CD4-positive, alpha-beta T cell (primary cell): ENCODE measurements at regions not wholly inside any gene's neighbourhood (a gene's known extent, or its start where the extent isn't known, plus 50 kb on each side); places are given as distances from the start of the nearest gene placed in this dataset.

Experiments
- ATAC-seq: fragments of 200-7000 bp; cut with Tn5 transposase; one replicate; pipeline ENCODE4 v1.10.0; 2022; ENCODE audit warnings: mild to moderate bottlenecking; ENCODE audit not compliant: poor library complexity
- CTCF ChIA-PET: fragments of 350-600 bp; sonication (Branson Sonifier 250); formaldehyde crosslinking; loops from one replicate; lab custom pipeline; 2021; ENCODE audit warnings: antibody characterized with exemption, inconsistent platforms; lab: Charles Lee
- POLR2A ChIA-PET: fragments of 350-600 bp; sonication (Branson Sonifier 250); formaldehyde crosslinking; loops from one replicate; lab custom pipeline; 2021; ENCODE audit warnings: antibody characterized with exemption, inconsistent platforms; lab: Charles Lee
- DNase-seq, 14 experiments: peaks; one replicate each; pipeline ENCODE4 v3.0.0-alpha.2; 2013 to 2020; ENCODE audit warnings: mixed read lengths in 2 of 14
- H3K27ac ChIP-seq, 2 donors: one replicate each; pipeline versions ENCODE4 v1.5.1 to v1.7.0; 2013; ENCODE audit warnings: low read length in 2 of 2, low read depth in 1 of 2, mild to moderate bottlenecking in 1 of 2
- H3K27me3 ChIP-seq, 2 experiments: 1 replicate in 1 of 2; 2 replicates in 1 of 2; pipeline versions ENCODE4 v1.6.1 to v1.7.0; 2013; ENCODE audit warnings: low read length in 2 of 2, control low read depth in 1 of 2, mild to moderate bottlenecking in 1 of 2, moderate library complexity in 1 of 2; ENCODE audit not compliant: insufficient read depth in 2 of 2, control insufficient read depth in 1 of 2
- H3K36me3 ChIP-seq: one replicate; pipeline ENCODE4 v1.6.1; 2013; ENCODE audit warnings: low read length, control low read depth; ENCODE audit not compliant: insufficient read depth
- H3K4me1 ChIP-seq: one replicate; pipeline ENCODE4 v1.6.1; 2013; ENCODE audit warnings: low read length, control low read depth; ENCODE audit not compliant: insufficient read depth
- H3K4me3 ChIP-seq: one replicate; pipeline ENCODE4 v1.5.1; 2013; ENCODE audit warnings: mild to moderate bottlenecking, low read length, moderate library complexity
- H3K9me3 ChIP-seq, 2 experiments: 1 replicate in 1 of 2; 2 replicates in 1 of 2; pipeline versions ENCODE4 v1.6.1 to v1.7.0; 2013; ENCODE audit warnings: low read length in 2 of 2, mild to moderate bottlenecking in 2 of 2, control low read depth in 1 of 2, moderate library complexity in 1 of 2; ENCODE audit not compliant: control insufficient read depth in 1 of 2, insufficient read depth in 1 of 2
- H3K27ac Mint-ChIP-seq: one replicate; pipeline ENCODE4 v1.8.0; 2020; ENCODE audit warnings: mixed read lengths
- H3K27me3 Mint-ChIP-seq: one replicate; pipeline ENCODE4 v1.8.0; 2021; ENCODE audit warnings: mixed read lengths
- H3K36me3 Mint-ChIP-seq: one replicate; pipeline ENCODE4 v1.8.0; 2021; ENCODE audit warnings: low read depth, mixed read lengths
- H3K4me1 Mint-ChIP-seq: one replicate; pipeline ENCODE4 v1.8.0; 2021; ENCODE audit warnings: low read depth, mixed read lengths
- H3K4me3 Mint-ChIP-seq: one replicate; pipeline ENCODE4 v1.8.0; 2020; ENCODE audit warnings: mild to moderate bottlenecking, mixed read lengths
- H3K9me3 Mint-ChIP-seq: one replicate; pipeline ENCODE4 v1.8.0; 2020; ENCODE audit warnings: mixed read lengths
- intact Hi-C, 2 experiments: fragments of 100-400 bp; cut with DNase I in 1 of 2; cut with micrococcal nuclease in 1 of 2; formaldehyde crosslinking; loops; one replicate each; pipeline versions ENCODE4 v1.15.1 to v1.9.0; 2023 to 2025; cut with DNase I, micrococcal nuclease
- TF ChIP-seq, protein P1 (sequence below): fragments of 200-600 bp; IDR thresholded peaks from one replicate; pipeline ENCODE4 v1.8.0; 2022; ENCODE audit warnings: antibody characterized with exemption, mild to moderate bottlenecking

DNA sequence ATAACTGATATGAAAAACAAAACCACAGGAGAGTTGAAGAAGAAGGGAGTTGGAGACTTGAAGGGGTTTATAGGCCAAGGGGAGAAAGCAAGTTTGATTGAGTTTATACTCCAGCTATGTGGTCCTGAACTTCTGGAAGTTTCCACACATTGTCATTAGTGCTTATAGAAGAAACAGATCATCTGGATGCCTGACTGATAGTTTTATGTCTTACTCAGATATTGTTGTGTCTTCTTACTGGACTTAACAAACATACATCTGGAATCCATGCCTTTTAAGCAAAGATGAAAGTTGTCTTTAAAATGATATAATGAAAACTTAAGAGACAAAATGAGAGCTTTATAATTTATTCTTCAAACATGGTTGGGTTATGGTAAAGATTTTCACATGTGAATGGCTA is 101.3 kb upstream of the FZD8 start:
- no peaks in the 10 kb centered on the region for H3K4me1 Mint-ChIP-seq
- Histone ChIP-seq H3K9me3 (no peaks in the 10 kb centered on the region), H3K4me3 (no peak overlapping the region), H3K27me3 (no peaks in the 10 kb centered on the region), H3K4me1 (no peaks in the 10 kb centered on the region), H3K36me3 (no peaks in the 10 kb centered on the region), H3K27ac (no peak overlapping the region)
- intact Hi-C loops = no loop called here
- H3K36me3 Mint-ChIP-seq = no peaks in the 10 kb centered on the region
- no peak overlapping the region for H3K4me3 Mint-ChIP-seq
- POLR2A ChIA-PET = no interaction called here
- ATAC-seq (no peak), DNase-seq (no peak)
- H3K27ac Mint-ChIP-seq = no peak overlapping the region
- TF ChIP-seq, protein P1, sequence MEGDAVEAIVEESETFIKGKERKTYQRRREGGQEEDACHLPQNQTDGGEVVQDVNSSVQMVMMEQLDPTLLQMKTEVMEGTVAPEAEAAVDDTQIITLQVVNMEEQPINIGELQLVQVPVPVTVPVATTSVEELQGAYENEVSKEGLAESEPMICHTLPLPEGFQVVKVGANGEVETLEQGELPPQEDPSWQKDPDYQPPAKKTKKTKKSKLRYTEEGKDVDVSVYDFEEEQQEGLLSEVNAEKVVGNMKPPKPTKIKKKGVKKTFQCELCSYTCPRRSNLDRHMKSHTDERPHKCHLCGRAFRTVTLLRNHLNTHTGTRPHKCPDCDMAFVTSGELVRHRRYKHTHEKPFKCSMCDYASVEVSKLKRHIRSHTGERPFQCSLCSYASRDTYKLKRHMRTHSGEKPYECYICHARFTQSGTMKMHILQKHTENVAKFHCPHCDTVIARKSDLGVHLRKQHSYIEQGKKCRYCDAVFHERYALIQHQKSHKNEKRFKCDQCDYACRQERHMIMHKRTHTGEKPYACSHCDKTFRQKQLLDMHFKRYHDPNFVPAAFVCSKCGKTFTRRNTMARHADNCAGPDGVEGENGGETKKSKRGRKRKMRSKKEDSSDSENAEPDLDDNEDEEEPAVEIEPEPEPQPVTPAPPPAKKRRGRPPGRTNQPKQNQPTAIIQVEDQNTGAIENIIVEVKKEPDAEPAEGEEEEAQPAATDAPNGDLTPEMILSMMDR = no peak
- CTCF ChIA-PET = no interaction called here
- H3K27me3 Mint-ChIP-seq = no peaks in the 10 kb centered on the region
- H3K9me3 Mint-ChIP-seq = no peaks in the 10 kb centered on the region

DNA sequence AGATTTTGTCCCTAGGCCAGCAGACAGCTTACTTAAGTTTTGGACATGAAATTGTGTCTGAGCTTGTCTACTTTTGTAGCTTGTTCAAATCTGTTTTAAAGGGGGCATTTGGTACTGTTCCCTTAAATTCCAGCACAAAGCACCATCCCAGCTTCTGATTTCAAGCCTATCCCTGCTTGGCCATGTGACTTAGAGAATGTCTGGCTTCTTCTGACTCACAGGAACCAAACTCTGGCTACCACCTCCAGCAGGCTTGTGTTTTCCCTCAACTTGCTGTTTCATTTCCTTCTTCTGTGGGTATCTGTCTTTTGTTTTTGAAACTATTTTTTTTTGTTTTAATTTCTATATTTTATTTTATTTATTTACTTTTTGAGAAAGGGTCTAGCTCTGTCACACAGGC is 97.9 kb upstream of the FZD8 start:
- no peak for DNase-seq
- Histone ChIP-seq H3K27ac (no peak overlapping the region), H3K9me3 (no peaks in the 10 kb centered on the region), H3K27me3 (no peaks in the 10 kb centered on the region), H3K36me3 (no peaks in the 10 kb centered on the region), H3K4me1 (no peaks in the 10 kb centered on the region), H3K4me3 (no peak overlapping the region)
- Mint-ChIP-seq H3K9me3 (peaks cover 7% of the 10 kb centered on the region), H3K4me3 (no peak overlapping the region), H3K4me1 (no peaks in the 10 kb centered on the region), H3K36me3 (no peaks in the 10 kb centered on the region), H3K27me3 (no peaks in the 10 kb centered on the region), H3K27ac (no peak overlapping the region)
- CTCF ChIA-PET = no interaction called here
- TF ChIP-seq, protein P1 = no peak
- intact Hi-C loops = no loop called here
- POLR2A ChIA-PET = no interaction called here
- ATAC-seq = no peak

DNA sequence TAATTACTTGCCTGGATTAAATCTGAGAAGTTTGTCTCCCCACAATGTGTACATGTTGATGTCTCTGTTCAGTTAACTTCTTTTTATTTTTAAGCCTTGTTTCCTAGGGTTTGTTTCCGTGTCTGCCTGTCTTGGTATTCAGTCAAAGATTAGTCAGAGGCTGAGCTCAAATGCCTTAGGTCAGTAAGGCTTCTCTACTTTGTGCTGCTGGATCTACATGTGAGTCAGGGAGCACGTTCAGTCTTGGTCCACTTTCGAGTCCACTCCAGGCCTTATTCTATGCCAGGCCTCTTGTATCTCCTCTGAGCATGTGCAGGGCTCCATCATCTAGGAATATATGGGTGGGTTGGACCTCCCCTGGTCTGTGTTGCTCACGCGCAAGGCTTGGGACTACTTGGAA is 93.3 kb upstream of the FZD8 start:
- Histone ChIP-seq H3K27ac (no peak overlapping the region), H3K27me3 (no peaks in the 10 kb centered on the region), H3K9me3 (no peaks in the 10 kb centered on the region), H3K4me3 (no peak overlapping the region), H3K36me3 (no peaks in the 10 kb centered on the region), H3K4me1 (no peaks in the 10 kb centered on the region)
- ChIA-PET POLR2A (no interaction called here), CTCF (no interaction called here)
- no peaks in the 10 kb centered on the region for H3K36me3 Mint-ChIP-seq
- H3K4me1 Mint-ChIP-seq = no peaks in the 10 kb centered on the region
- intact Hi-C loops = no loop called here
- peaks cover 7% of the 10 kb centered on the region for H3K9me3 Mint-ChIP-seq
- no peaks in the 10 kb centered on the region for H3K27me3 Mint-ChIP-seq
- TF ChIP-seq, protein P1 = no peak
- no peak overlapping the region for H3K27ac Mint-ChIP-seq
- ATAC-seq (no peak), DNase-seq (no peak)
- H3K4me3 Mint-ChIP-seq = no peak overlapping the region
